Superior temporal gyrus (tissue), 1 donor: ENCODE measurements at regions not wholly inside any gene's neighbourhood (a gene's known extent, or its start where the extent isn't known, plus 50 kb on each side); places are given as distances from the start of the nearest gene placed in this dataset.

Experiments used
- DNase-seq: peaks from one replicate; pipeline ENCODE4 v3.0.0-alpha.2; 2016; ENCODE audit errors: extremely low spot score

DNA sequence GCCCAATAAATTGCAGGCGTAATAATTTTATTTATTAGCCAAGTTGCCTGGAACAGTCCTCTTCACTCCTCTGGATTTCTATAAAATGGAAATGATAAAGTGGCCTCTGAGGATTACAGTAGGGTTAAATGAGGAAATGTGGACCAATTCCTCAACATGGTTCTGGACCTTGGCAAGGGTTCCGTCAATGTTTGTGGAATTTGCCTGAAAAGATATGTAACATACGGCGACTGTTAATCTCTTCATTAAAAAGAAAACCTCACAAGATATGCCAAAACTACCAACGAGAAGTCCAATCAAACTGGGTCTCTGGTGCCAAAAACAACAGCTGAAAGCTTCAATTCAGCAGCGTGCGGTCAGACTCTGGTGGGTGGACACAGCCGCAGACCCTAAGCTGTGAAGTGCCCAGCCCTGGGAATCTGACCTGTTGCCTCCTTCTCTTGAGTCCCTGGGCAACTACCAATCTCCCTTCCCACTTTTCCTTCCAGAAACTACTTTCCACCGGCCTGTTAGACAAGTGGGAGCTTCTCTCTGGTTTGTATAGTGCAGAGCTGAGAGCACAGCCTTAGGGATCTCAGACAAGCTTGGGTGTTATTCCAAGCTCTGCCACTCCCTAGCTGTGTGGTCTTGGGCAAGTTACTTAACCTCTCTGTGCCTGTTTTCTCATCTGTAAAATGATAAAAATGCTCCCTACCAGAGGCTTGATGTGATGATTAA, 190.5 kb upstream of the GSC start:
- DNase-seq: no peak

DNA sequence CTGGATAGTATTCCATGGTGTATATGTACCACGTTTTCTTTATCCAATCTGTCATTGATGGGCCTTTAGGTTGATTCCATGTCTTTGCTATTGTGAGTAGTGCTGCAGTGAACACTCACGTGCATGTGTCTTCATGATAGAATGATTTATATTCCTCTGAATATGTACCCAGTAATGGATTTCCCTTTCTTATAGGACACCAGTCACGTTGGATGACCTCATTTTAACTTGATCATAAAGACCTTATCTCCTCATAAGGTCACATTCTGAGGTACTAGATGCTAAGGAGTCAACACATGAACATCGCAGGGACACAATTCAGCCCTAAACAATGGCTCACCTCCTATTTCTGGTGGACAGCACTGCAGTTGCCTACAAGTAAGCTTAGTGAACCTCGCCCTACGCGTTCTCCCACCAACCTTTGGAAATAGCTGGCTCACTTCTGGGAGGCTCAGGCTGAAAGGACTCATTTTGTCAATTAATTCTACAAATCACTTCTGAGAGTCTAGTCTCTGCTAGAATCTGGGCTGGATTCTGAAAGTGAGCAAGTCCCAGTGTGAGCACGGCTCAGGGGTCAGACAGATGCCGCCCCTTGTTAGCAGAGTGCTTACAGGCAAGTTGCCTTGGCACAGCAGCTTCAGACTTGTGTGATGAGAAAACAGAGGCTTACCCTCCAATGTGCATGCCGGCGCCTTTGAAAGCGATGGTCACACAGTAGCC, 183.8 kb upstream of the GSC start:
- DNase-seq: no peak

DNA sequence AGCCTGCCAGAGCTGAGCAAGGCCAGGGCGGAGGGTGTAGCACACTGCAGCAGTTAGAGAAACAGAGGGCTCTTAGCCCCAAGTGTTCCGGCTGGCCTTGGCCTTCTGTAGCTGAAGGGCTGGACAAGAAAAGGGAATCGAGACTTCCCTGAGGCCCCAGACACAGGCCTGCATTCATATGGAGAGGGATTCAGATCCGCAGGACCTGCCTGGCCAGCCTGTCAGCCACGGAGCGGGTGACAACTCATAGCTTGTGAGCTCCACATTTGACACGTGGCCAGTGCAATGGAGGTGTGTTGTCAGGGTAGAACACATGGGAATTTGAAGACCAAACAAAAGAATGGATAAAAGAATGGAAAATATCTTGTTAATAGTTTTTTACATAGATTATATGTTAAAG, 182.2 kb upstream of the GSC start:
- no peak for DNase-seq

DNA sequence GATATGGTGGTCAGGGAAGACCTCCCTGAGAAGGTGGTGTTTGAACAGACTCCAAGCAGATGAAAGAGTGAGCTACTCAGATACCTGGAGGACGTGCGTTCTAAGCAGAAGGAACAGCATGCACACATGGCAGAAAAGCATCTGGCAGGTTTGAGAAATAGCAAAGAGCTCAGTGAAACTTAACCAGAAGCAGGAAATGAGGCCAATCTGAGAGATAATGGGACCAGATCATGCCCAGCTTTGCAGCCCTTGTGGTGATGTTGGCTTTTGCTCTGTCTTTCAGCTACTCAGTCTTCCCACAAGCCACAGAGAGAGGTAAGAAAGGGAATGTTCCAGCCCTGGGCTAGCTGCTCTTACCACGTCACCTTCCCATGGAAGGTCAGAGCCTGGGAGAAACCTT, 176.3 kb upstream of the GSC start:
- no peak for DNase-seq

DNA sequence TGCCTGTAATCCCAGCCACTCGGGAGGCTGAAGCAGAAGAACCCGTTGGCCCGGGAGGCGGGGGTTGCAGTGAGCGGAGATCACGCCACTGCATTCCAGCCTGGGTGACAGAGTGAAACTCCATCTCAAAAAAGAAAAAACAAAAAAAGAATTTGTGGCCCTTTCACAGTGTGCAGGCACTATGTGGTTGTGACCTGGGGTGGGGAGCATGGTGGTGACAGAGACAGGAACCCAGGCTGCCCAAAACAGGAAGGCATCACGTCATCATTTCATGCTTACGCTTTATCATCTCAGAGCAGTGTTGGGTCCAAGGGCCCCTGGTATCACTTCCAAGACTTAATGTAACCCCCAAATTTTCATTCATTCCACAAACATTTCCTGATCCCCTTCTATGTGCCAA, 175.7 kb upstream of the GSC start:
- DNase-seq: no peak

DNA sequence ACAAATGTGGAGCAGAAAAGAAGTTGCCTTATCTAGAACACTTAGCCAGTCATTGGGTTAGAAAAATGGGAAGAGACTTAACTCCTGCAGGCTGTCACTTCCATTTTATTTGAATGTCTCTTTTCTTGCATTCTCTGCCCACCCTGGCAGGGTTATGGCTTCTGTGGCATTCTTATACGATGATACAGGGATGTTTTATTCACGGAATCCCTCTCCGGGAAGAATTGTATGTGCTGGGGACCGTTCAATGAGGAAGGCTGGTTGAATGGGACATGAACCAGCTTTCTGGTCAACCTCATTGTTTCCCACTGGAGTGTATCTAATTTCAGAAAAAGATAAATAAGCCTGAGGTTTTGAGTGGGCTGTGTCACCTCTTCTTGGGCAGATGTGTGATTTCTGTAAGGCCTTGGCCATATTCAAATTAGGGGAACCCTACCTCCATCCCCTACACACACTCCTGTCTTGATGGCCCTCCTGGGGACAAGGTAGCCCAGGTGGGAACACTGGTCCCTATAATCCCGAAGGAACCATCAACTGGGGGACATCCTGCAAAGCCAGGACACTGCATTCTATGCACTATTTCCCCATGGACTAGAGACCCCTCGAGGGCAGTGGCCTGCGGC, 174.8 kb upstream of the GSC start:
- DNase-seq: no peak

DNA sequence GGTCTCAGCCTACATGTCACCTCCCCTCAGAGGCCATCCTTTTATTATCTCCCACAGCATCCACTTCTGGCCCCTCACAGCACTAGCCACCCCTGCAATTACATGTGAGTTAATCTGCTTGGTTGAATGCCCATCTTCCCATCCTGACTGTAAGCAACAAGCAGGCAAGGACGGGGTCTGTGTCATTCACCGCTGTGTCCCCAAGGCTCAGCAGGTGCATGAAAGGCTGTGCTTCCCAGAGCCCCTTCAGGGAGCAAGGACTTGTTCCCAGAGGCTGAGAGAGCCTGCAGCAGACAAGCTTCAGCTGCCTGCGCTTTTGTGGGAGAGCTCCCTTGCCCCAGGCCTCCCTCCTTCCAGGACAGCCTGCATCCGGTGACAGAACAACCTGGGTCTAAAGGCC, 172.7 kb upstream of the GSC start:
- DNase-seq: no peak

DNA sequence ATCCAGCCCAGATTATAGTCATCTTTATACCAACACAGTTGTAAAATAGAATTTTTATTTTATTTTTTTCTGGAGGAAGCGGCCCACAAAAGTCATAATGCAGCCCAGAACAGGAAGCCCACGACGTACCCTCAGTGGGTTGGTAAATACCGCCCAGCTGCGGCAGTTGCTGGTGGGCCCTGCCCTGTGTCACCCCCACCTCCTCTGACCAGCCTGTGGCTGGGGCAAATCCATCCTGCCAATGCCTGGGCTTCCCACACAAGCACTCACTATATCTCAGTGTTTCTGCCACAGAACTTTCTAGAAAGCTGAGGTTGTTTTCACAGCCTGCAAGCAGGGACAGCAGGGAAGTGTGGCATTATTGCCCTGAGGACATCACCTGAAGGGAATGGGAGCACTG, 171.4 kb upstream of the GSC start:
- DNase-seq: no peak

DNA sequence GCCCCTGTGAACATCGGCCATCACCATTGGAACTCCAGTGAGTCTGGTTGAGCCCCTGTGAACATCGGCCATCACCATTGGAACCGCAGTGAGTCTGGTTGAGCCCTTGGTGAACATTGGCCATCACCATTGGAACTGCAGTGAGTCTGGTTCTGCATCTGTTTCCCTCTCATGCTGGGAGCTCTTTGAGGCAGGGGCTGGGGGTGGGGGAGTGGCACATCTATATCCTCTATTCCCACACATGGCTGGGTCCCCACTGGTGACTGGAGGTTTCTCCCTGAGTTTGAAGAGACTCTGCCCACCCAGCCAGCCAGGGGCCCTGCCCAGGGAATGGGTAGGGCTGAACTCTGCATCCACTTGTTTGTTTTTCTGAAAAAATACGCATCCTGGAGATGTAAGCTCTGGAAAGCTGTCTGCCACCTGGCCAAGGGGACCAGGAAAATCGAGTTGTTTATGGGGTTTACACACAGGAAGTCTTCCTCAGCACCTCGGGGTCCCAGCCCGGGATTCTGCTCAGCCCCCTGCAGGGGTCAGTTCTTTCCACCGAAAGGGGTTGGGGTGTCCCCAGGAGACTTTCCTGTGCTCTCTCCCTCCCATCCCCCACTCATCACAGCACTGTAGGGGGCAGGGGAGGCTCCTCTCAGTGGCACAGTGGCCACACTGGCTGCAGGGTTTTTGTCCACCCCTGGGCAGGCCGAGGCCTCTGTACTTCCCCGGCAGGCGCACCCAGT, 170.5 kb upstream of the GSC start:
- no peak for DNase-seq

DNA sequence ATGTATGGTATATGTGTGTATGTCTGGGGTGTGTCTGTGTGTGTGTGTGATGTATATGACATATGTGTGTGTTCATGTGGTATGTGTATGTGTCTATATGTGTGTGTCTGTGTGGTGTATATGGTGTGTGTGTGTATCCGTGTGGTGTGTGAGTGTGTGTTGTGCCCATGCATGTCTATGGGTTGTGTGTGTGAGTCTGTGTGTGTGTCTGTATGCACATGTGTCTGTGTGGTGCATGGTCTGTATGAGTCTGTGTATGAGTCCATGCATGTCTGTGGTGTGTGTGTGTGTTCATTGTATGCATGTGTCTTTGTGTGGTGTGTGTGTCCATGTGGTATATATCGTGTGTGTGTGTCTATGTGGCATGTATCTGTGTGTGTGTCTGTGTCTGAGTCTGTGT, 168.1 kb upstream of the GSC start:
- no peak for DNase-seq

DNA sequence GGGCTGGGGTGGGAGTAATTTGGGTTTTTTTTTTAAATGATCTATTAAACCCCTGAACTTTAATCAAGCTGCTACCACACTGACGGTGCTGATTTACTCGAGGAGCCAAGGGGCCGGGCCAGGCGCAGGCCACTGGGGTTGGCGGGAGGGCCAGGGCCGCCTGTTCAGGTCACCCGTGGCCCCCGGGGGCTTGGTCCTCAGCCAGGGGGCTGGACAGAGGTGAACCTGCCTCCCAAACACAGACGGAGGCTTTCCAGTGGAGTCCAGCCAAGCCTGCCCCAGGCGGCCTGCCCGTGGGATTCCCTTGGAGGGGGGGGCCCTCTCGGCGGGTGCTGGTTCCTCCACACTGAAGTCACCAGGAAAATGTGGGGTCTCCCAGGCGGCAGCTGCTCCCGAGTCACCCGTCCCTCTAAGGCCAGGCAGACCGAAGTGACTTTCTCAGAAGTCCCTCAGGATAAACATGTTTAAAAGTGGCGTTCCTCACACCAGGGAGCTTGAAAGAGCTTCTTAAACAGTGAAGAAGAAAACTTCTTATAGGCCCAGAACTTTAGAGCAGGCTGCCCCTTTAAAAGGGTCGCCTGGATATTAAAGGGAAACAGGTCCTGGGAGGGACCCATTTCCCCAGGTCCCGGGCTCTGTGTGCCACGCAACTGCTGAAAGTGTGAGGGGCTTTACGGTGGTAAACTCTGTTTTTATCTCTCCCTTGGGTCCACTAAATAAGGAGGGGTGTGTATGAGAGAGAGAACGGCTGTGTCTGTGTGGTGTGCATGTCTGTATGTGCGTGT, 167.2 kb upstream of the GSC start:
- DNase-seq: peak; percentile 13

DNA sequence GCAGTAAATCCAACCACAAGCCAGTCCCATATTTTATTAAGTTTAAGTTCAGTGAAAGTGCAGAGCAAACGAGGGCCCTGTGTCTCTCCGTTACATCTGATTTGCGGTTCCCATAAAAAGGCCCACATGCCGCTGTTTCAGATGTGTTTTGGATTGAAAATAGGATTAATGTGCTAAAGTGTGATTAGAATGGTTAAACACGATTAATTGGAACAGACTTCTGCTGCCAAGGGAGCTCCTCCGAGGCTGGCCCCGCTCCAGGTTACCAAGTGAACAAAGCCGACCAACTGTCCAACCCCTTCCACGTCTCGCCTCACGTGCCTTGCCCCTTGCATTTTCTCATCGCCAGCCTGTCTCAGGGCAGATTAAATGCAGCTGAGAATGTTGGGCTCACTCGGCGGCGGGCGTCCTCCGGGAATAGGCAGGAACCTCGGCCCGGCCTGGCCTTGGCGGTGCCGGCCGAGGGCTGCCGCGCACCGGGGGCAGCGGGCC, 166.5 kb upstream of the GSC start:
- peak; percentile 57 for DNase-seq

DNA sequence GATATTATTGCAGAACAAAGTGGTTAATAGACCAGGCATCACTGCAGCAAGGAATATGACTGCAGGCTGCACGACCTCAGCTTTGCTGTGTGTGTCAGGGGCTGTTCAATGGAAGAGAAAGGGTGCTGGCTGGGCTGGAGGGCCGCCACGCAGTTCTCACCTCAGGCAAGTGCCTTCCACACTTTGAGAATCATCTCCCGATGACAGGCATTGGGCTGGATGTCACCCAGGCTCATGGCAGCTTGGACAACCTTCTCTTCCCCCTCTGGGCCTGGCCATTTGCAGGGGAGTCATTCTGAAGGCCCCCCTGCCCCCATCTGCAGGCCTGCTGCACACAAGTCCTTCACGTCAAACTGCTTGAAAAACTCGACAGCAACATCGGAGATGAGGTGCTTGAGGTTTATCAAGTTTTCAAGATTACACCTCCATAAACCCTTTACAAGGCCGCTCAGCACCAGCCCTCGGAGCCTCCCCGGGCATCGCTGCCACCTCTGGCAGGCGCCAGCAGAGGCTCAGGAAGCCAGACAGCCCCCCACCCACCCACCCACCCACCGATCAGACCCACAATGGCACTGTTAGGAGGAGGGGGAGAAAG, 165.9 kb upstream of the GSC start:
- DNase-seq: no peak

DNA sequence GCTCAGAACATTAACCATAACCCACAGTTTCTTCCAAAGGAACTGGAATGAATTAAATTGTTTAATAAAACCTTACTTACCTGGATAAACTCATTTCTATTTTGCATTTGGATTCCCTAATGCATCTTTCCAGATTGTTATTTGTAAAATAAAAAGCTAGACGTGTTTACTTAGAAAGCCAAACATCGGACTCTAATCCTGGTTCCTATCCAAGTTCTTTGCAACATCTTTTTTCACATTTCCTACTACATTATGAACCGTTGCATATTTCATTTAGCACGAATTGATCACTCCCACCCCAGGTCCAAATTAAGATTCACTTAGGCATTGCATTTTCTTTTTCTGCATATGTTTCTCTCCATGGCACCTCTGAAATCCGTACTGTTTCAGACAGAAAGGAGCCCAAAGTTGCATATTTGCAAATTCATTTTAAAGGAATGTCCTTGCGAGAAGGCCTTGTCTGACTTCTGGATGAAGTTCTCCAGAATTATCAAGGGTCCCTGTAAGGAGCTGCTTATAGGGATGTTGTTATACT, 164.4 kb upstream of the GSC start:
- DNase-seq: no peak

DNA sequence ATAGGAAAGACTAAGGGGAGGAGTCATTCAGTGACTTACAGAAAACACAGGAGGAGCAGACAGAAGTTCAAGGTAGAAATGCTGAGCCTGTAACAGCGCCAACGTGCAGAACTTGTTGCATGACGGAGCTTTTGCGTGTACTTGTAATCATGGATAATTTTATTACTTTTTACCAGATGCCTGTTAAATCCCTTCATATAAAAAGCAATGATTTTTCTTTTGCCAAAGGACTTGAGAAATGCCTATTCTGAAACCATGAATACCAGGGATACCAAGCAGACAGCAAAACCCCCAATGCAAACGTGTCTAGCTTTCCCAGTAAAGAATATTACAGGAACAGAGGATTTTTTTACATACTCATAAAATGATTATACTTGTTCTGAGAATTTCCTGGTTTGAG, 163.6 kb upstream of the GSC start:
- DNase-seq: no peak

DNA sequence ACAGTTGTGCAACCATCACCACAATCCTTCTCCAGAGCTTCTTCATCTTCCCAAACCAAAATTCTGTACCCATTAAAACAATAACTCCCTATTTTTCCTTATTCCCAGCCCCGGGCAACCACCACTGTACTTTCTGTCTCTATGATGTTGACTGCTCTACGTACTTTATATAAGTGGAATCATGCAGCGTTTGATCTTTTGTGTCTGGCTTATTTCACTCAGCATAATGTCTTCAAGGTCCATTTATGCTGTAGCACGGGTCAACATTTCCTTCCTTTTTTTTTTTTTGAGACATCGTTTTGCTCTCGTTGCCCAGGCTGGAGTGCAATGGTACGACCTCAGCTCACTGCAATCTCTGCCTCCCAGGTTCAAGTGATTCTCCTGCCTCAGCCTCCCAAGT, 162.7 kb upstream of the GSC start:
- no peak for DNase-seq

DNA sequence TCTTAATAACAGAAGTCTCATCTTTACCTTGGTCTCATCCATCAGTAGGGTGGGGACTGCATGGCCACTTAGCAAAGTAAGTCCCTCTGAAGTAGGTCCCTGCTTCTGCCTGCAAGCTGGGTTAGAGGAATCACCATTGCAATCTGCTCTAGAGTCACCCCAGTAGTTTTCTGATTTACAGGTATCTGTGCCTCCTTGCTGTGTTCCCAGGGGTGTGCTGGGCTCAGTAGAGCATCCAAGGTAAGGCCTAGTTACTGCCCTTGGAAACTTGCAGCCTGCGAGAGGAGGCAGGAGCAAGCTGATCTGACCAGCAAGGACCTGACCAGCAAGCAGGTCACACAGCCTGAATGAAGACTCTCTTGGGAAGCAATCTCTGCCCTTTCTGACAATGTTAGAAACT, 160.8 kb upstream of the GSC start:
- no peak for DNase-seq

DNA sequence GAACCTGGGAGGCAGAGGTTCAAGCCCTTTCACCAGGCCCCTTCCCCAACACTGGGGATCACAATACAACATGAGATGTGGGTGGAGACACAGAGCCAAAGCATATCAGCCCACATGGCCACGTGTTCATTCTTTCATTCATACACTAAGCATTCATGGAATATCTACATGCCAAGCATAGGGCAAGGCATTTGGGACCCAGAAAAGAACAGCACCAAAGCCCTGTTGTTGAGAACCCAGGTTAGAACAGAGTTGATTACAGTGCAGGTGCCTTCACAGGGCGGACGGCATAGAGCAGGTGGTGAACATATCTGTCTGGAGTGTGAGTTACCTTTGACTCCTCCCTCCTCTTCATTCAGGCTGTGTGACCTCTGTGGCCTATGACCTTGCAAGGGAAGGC, 159.4 kb upstream of the GSC start:
- no peak for DNase-seq

DNA sequence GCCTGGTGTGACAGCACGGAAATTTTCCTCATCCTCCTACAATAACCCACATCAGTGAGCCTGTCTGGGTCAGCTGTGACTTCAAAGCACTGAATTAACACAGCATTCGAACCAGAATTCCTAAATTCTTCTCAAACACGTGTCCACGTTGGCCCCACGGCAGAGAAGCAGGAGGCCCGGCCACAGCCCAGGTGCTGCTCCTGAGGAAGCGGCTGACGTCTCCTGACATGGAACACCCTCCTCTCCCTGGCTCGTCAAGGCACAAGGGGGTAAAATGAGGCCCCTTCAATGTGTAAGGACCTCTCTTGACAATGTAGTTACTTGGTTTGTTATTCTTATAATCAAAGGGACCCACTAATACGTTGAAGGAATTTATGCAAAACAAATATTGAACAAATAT, 156.3 kb upstream of the GSC start:
- no peak for DNase-seq

DNA sequence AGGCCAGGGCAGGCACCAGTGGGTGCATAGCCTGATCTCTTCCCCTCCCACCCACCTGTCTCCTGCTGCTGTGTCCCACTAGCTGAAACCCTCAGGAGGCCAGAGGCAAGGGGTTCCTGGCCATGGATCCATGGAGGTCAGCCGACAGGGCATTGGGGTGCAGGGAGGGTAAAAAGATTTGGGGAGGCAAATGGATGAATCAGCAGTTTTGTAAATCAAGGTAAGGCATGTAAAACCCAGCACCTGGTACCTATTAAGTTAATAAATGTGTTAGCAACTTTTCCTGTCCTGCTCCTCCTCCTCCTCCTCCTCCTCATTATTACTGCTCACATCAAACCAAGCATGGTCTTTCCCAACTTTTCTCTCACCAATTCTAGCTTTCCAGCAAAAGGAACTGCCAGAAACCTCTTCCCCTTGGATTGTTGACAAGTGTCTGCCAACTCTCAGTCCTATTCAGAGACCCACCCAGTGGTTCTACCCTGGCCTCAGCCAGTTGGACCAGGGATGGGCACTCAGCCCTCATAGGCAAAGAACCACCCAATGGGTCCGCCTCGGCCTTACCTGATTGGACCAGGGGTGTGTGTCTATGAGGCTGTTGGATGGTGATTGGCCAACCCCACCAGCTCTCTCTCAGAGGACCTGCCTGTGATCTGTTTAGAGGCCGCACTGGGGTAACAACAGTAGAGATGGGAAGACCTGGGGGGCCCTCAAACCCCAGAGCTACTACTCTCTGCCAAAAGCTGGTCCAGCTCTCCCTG, 155.7 kb upstream of the GSC start:
- no peak for DNase-seq
